AG10803 (cell line): ENCODE measurements at regions not wholly inside any gene's neighbourhood (a gene's known extent, or its start where the extent isn't known, plus 50 kb on each side); places are given as distances from the start of the nearest gene placed in this dataset.

Source experiments
- DNase-seq: peaks from one replicate; pipeline ENCODE4 v3.0.0; 2010; ENCODE audit warnings: low read depth
- H3K4me3 ChIP-seq: 2 replicates; pipeline ENCODE4 v1.5.1; 2011; ENCODE audit warnings: mild to moderate bottlenecking, low read length, control low read depth
- TF ChIP-seq, protein P1 (sequence below): conservative IDR thresholded peaks from 2 replicates; pipeline ENCODE4 v1.5.1; 2011; ENCODE audit warnings: mild to moderate bottlenecking, low read length, control low read depth, inconsistent platforms

DNA sequence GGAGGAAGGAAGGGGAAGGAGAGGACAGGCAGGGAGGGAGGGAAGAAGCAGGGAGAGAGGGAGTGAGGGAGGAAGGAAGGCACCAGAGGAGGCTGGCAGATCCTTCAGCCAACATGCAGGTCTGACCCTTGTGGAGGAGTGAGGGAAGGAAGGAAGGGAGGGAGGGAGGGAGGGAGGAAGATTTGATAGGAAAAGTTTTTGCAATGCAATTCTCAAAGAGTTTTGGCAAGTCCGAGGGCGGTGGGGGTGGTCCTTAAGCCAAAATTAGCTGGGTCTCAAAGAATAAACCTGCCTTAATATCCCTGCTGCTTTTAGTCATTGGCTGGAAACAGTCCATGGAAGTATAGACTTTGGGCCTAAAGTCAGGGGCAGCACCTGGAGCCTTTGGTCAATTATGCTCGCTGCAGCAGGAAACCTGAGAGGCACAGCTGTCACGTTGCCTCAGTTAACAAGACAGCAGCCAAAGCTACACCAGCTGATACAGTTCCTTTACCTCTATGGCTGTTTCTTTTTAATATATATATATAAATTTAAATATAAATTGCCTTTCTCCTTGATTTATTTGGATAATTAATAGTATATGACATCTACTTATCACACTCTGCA, 115.7 kb upstream of the RALGAPA2 start:
- no peak for DNase-seq
- no peak overlapping the region for H3K4me3 ChIP-seq
- TF ChIP-seq, protein P1, sequence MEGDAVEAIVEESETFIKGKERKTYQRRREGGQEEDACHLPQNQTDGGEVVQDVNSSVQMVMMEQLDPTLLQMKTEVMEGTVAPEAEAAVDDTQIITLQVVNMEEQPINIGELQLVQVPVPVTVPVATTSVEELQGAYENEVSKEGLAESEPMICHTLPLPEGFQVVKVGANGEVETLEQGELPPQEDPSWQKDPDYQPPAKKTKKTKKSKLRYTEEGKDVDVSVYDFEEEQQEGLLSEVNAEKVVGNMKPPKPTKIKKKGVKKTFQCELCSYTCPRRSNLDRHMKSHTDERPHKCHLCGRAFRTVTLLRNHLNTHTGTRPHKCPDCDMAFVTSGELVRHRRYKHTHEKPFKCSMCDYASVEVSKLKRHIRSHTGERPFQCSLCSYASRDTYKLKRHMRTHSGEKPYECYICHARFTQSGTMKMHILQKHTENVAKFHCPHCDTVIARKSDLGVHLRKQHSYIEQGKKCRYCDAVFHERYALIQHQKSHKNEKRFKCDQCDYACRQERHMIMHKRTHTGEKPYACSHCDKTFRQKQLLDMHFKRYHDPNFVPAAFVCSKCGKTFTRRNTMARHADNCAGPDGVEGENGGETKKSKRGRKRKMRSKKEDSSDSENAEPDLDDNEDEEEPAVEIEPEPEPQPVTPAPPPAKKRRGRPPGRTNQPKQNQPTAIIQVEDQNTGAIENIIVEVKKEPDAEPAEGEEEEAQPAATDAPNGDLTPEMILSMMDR, result no peak

DNA sequence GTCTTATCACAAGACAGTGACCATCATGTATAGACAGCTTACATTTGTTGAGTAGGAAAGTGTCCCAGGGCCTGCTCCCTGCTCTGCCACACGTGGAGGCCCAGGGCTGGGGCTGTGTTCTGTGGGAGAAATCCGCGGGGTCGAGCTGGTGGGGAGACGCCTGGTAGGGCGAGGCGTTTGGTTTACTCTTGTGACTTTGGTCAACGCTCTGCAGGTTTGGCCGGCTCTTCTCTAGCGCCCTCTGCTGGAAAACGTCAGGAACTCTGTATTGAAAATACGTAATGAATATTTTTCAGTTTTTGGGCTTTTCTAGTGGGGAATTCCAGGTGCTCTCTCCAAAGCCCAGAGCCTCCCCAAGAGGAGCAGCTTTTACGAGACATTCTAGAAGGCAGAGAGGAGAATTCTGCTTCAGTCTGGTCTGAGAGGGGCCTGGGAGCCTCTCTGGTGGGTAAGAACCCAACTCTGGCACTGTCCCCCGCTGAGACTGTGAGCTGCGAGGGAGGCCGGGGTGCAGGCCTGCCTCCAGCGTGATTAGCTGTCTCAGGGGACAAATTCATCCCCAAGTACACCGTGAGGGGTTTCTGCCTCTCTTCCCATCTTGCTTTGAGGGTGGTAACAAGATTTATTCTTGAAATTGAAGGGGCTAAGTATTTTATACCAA, 112.6 kb upstream of the RALGAPA2 start:
- DNase-seq, result peak; percentile 12
- TF ChIP-seq, protein P1, result peak; percentile 62
- H3K4me3 ChIP-seq, result no peak overlapping the region

DNA sequence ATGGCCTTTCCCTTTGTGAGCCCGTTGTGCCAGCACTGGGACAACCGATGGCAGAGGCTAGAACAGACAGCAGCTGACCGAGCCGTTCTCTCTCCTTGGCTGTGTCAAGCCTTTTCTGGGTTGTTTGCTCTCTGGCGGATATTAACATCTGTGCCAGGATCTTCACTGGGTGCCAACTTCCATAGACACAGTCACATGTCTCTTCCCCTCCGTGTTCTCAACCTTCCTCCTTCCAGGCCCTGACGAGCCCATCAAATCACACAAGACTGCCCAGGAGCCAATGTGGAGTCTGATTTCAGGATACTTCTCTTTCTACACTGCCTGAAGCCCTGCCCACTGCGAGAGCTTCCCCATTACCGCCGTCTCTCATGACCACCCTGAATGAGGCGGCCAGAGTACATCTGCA, 111.0 kb upstream of the RALGAPA2 start:
- TF ChIP-seq, protein P1, result no peak
- H3K4me3 ChIP-seq, result no peak overlapping the region
- no peak for DNase-seq

DNA sequence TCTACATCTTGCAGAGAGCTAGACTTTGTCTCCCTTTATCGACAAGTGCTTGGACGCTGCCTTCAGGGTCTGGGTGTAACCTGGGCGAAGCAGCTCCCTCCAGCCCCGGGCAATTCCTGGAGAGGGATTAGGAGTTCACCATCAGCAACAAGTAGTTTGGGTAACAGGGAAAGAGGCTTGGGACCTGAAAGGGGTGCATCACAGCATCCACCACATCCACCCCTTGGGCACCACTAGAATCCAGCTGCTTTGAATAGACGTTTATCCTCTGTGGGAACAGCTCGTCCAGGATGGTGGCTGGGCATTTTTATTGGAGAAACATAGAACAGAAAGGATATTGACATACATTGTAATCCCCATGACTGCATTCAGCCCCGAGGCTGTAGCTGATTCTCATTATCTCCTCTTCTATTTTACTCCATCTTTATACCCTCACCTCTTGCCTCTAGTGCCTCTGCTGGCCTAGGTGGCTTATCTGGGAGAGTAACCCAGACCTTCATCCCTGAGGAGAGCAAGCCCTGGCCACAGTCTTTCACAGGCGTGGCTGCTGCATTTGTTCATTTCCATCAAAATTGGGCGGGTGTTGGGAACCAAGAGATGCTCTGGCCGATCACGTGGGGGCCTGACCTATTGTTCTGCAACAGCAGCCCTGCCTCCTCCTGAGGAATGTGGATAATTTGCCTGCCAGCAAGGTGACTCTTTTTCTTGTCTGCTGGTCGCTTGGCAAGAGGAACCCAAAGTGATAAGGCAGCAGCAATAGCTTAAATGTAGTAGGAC, 109.2 kb upstream of the RALGAPA2 start:
- H3K4me3 ChIP-seq, result no peak overlapping the region
- TF ChIP-seq, protein P1, result no peak
- DNase-seq, result no peak

DNA sequence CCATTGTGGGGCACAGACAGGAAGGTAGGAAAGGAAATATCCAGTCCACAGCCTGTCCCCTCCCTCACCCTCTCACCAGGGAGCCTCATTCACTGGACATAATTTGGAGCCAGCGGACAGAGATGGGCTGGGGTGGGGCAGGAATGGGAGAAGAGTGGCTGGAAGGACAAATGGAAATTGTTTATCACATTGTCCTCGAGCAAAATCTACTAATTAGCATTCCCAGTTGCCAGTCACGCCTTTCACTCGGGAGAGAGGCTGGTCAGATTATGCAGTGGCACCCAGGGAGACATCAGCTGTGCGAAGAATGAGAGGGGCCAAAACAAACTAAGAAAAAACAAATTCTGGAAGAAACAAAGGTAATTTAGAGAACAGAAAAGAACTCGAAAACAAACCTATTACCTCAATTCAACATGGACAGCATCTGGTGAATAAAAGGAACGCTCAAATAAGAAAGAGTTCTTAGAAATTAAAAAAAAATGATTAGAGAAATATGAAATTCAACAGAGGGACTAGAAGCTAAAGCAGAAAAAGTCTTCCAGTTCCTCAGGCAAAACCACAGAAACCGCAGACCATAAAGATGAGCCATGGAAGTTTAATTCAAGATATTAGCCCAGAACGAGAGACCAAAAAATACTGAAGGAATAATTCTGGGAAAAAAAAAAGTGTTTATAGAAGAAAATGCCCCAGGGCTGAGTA, 108.5 kb upstream of the RALGAPA2 start:
- no peak overlapping the region for H3K4me3 ChIP-seq
- TF ChIP-seq, protein P1, result no peak
- no peak for DNase-seq

DNA sequence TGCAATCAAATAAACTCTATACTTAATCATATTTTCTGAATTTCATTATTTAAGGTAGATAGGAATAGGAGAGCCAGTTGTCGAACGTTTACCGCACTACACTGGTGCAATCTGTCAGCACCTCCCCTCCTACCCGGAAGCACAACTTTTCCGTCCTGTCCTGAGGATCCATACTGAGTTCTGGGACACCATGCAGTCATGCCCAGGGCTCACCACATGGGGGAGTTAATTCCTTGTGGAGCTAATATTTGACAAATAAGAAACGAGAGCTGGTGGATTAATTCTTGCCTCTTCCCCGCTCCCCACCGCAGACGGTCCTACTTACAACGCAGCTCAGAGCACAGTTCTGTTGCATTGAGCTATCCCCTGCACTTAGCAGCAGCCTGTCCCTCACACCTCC, 107.7 kb upstream of the RALGAPA2 start:
- TF ChIP-seq, protein P1, result peak; percentile 37
- DNase-seq, result no peak
- H3K4me3 ChIP-seq, result no peak overlapping the region
